Mucosa of gallbladder (tissue), 1 donor: ENCODE measurements at regions not wholly inside any gene's neighbourhood (a gene's known extent, or its start where the extent isn't known, plus 50 kb on each side); places are given as distances from the start of the nearest gene placed in this dataset.
A peak's percentile ranks its signal among the peaks of the same experiment; 100 is the strongest.

Experiments used
- DNase-seq: peaks from one replicate; pipeline ENCODE4 v3.0.0-alpha.2; 2020; ENCODE audit warnings: low spot score
- donor health status: DM: no; HTN: no; CAD: no.

DNA sequence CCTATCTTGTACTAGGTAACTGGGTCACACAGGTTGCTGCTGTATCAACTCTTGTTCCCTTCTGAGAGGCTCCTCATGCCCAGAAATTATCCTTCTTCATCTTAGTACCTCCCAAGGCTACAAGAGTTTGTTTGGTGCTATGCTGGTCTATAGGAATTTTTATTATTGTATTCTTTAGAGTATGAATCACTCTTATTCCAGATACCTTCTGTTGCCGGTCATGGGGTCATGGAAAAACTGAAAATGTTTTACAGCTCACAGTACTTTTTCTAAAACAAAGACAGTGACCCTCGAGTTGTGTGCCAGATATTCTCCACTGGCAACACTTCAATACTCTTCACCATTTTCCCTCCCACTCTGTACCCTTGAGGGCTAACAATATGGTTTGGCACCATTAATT, 1598.0 kb upstream of the TMEM132C start:
- DNase-seq, result no peak

DNA sequence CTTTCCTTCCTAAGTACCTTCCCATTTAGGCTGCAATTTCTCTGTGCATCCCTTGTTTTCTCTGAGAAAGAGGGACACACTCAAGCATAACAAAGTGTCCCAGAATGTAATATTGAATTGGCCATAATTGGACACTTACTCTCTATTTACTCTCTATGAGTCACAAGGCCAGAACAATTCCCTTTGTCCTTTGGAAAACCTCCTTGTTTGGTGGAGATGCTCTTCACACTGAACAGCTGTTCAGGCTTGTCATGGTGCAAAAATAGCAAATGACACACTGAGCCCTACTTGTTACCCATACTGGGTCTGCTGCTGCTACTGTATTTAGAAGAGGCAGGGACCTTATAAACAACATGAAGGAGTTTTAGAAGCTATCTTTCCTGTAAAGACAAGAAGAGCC, 1590.5 kb upstream of the TMEM132C start:
- no peak for DNase-seq

DNA sequence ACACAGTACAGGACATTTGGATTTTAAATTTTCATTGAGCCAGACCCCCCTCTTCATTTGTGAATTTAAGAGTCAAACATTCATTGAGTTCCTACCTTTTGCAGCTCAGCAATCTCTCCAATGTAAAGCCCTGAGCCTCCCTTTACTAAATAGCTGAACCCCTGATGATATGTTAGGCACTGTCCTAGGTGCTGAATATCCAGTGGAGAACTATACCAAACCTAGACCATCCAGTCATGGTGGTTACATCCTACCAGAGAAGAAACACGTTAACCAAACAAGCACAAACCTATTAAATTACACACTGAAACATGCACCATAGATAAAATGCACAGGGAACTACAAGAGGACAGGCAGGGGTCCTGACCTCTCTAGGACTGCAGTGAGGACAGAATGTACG, 1585.3 kb upstream of the TMEM132C start:
- no peak for DNase-seq

GRCh38 chr12:126684703-126685102, 1582.3 kb upstream of the TMEM132C start:
- DNase-seq, result no peak

DNA sequence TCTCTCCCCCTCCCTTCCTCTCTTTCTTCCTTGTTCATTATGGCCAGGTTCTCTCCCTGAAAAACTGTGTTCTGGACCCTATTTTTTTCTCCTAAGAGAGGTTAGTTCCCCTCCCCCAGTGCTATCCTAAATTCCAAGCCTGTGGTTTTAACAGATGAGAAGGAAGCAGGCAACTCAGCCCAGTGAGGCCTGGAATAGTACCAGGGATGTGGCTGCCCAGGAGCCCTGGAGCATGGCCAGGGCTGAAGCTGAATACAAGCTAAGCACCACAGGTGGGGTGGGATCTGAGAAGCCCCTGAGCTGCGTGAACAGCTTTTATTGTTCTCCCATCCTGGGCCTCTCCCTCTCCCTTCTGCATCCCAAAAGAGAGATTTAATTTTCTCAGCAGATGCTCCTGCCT, 1581.3 kb upstream of the TMEM132C start:
- no peak for DNase-seq

GRCh38 chr12:126688556-126688955, 1578.4 kb upstream of the TMEM132C start:
- no peak for DNase-seq

DNA sequence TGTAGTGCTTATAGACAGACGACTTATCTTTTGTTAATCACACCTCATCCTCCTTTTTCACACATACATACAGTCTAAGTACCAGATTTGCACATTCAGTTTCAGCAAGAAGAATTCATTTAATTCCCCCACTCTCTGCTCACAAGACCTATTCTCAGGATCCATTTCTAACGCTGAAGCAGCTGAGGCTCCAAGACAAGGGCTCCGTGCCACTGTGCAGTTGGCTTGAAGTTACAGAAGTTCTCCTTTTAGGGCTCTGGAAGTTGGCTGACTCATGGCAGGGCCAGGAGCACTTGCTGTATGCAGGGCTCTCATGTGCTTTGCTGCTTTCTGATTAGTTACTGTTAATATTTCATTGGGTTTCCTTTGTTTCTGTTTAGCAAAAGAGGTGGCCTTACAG, 1566.9 kb upstream of the TMEM132C start:
- DNase-seq, result no peak

GRCh38 chr12:126704609-126705008, 1562.4 kb upstream of the TMEM132C start:
- DNase-seq, result no peak

DNA sequence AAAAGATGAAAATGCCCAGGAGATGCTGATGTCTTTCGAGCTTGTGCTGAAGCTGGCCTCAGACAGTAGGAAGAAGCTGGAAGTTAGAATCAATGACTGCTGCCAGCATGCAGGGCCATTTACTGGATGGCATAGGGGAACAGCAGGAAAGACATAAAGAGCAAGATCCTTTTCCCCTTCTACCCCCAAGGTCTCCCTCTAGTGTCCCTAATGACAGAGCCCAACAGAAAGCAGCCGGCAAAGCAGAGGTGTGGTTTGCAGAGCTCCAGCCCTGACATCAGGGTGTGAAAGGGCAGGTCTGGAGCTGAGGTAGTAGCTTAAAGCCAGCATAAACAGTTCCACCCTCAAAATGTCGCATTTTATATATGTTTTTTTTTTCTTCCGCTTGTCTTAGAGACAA, 1560.7 kb upstream of the TMEM132C start:
- DNase-seq, result no peak

DNA sequence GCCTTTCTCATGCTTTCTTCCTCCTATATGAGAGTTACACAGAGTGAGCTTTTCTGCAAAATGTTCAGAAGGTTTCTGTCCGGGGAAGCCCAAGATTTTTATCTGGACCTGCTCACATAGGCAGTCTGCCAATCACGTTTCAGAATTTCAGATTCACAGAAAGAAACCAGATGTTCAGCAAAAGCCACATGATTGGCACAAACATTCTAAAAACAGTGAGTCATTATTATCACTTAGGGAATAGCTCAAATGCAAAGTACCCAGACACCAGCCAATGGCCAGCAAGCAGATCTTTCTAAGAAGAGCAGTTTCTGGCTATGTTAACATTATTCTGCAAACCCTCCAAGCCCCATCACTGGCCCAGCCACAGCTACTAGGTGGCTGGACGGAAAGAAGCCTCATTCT, 1558.5 kb upstream of the TMEM132C start:
- DNase-seq, result no peak

- DNase-seq, result no peak
These were observed 1548.6 kb upstream of the TMEM132C start for GRCh38 chr12:126718365-126718764.

- DNase-seq, result no peak
These were observed 1546.9 kb upstream of the TMEM132C start for GRCh38 chr12:126719912-126720705.

GRCh38 chr12:126726481-126727217, 1540.3 kb upstream of the TMEM132C start:
- DNase-seq, result no peak

DNA sequence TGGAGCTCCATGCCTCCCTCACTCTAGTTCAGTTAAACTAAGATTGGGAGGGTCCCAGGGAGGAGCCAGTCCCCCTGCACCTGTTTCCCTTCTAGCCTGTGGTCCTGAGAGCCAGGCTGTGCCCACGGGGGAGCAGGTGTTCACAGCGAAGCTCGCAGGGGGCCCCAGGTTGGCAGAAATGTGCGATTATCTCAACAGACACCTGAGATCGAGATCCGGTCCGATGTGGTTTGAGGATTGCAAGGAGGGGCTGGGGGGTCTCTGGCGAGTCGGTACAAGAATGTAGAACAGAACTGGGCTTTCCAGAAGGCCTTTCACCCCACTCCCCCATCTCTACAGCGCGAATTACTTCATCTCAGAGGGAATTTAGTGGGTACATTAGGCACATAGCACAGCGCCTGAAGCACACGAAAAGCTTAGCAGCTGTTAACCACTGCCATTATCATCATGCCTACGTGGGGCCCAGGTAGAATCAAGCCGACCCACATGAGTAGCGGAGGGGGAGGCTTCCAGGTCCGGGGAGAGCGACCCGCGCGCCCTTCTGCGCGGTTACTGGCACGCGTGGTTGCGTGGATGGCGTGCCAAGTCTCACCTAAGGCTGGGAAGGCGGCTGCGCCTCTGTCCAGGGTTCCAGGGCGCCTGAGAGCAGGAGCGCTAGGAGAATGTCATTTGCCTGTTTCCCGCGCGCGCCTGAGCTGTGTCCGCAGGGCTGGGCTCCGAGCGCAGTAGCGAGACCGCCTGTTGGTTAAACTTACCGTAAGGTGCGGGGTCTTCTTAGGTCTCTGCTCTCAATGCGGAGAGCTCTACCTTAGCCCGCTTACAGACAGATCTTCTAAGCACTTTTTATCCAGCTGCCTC, 1539.5 kb upstream of the TMEM132C start:
- DNase-seq, result no peak

DNA sequence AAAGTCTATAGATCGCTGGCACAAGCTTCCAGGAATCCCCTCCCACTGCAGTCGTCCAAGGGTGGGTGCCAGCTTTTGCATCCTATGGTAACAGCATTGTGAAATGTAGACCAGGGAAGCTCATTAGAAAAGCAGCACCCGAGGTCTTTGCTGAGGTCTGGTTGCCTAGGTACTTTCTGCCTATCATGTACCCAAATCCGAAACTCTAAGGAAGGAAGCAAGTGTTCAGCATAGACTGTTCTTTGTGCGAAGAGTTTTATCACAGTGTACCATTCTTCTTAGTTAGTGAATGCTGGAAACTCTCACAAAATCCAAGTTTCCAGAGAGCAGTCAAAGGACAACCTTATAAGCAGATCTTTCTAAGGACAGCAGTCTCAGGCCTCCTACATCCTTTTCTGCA, 1532.7 kb upstream of the TMEM132C start:
- DNase-seq, result no peak

DNA sequence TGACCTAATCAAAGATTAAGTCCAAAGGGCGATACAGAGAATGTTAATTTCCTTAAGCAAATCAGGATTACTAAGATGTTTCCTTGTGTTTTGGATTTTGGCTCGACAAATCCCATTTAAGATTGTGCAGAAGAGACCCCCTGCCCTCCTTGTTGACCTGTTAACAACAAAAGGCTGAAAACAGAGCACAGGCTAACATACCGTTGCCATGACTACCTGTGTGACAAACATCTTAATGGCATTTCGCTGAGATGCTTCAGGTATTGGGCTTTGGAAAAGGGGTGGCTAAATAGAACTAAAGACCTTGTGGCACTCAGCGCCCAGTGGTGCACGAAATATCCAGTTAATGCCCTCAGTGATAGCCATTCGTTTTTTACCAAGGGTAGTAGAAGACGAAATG, 1532.3 kb upstream of the TMEM132C start:
- DNase-seq, result no peak

- DNase-seq, result no peak
These were observed 1525.3 kb upstream of the TMEM132C start for GRCh38 chr12:126741536-126742240.

GRCh38 chr12:126742241-126742641, 1524.7 kb upstream of the TMEM132C start:
- no peak for DNase-seq

DNA sequence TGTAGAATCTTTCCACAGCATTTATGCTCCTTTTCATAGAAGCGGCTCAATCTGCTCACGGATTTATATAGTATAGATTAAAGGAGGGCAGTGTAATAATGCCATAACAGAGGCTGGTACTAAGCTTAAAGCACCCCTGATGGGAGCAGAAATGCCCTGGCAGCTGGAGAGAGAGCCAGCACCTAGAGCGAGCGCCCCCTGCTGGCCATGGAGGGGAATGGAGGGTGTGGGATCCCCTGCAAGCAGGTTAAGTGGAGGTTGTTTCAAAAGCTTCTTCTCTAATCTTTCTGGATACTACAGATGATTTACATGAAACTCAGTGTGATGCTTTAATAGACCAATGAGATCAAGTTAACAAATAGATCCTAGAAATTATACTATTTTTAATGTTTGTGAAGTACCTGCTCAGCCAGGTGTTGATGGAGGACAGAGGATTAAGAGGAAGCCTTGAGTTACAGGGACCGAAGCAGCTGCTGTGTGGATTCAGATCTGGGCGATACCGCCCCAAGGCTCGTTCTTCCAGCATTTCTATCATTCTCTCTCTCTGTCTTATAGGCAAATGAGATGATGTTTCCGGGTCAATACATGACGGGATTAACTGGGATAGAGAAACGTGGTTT, 1519.3 kb upstream of the TMEM132C start:
- peak; percentile 28 for DNase-seq

DNA sequence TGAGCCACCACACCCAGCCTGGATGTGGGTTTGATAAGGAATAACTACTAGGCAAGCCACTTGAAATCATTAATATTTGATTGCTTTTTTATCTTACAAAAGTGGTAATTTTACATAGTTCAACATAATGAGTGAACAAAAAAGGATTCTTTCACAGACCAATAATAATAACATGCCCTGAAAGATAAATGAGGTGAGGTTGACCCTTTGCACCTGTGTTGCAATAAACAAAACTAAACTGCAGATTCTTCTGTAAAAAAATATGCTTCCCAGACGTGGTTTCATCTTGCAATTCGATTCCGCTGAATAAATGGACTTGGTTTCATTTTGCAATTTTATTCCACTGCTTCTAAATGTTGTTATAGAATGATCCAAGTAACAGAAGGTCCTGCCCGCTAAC, 1514.9 kb upstream of the TMEM132C start:
- no peak for DNase-seq

GRCh38 chr12:126757326-126757725, 1509.6 kb upstream of the TMEM132C start:
- DNase-seq, result no peak
